NCI-H226 (cell line): ENCODE measurements at regions not wholly inside any gene's neighbourhood (a gene's known extent, or its start where the extent isn't known, plus 50 kb on each side); places are given as distances from the start of the nearest gene placed in this dataset.

Source experiments
- DNase-seq: peaks from one replicate; pipeline ENCODE4 v3.0.0-alpha.2; 2015

DNA sequence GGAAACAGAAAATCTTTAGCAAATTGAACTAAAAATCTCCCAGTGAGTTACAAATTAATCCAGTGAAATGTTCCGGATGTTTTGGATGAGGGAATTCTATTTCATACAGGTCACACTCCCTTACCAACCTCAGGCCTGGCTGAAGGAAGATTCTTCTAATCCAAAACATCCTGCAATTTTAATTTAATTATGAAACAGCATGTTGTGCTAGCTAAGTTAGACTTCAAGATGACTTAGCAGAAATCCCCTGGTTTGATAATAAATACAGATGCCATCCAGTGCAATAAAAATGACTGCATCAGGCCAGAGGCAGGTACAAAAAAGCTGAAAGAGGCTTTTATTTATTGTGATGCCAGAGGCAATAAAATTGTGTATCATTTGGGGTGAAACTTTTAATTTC is 96.7 kb upstream of the CLDN10 start:
- no peak for DNase-seq

DNA sequence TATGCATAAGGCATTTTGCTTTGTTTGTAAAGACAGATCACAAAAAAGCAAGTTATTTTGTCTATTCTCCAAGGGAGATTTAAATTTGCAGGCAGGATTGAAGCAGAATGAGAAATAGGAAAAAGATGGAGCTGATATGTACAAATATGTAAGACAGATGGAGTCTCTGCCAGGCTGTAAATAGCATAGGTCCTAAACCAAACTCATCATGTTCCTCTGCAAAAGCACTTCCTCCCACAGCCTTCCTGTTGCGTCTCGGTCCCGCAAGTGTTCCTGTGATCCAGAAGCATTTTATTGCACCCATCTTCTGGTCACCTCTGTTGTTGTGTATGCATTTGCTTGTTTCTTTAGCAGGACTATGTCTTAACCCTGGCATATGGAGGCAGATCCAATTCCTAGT is 95.7 kb upstream of the CLDN10 start:
- no peak for DNase-seq

DNA sequence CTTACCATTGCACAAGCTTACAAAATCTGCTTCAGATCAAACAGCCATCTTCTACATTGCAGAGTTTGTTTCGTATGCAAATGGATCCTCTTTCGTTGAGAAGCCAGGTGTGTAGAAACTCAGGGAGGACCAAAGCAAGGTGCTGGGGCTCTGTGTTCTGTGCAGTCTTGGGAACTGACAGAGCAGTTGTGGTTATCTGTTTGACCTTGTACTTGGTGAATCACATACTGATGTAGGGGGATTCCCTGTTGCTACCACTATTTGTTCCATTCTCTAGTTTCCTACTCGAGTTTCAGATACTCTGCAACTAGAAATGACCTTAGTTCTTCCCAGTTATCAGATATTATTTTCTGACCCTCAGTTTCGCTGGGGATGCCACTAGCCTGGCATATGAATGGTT is 95.2 kb upstream of the CLDN10 start:
- DNase-seq: no peak

DNA sequence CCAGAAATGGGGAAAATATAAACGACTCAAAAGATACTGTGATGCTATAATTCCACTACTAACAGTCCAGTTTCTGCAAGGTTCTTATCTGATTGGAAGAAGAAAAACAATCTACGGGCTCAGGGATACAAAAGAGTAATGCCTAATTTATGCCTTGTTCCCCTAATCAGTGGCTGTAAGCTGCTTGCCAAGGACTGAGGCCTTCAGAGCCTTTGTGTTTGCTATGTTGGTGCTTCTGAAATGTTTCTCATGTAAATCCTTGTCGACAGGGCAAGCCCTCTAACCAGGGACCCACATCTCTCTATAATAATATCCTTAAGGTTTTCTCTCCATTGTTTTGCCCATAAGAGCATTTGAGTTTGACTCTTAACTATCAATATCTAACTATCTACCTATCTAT is 89.7 kb upstream of the CLDN10 start:
- DNase-seq: no peak

DNA sequence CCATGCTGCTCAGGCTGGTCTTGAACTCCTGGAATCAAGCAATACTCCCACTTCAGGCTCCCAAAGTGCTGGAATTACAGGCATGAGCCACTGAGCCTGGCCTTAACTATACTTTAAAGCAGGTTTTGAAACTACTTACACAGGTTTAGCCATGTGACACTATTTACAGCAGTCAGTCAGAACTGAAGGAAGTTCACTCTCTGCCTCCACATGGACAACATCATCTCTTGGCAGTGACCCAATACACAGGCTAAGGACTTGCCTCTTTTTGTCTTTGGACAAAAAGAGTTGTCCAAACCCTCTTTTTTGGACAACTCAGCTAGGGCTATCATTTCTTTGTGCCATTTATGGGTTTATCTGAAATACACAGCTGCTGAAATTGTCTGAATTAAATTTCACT is 89.0 kb upstream of the CLDN10 start:
- no peak for DNase-seq

DNA sequence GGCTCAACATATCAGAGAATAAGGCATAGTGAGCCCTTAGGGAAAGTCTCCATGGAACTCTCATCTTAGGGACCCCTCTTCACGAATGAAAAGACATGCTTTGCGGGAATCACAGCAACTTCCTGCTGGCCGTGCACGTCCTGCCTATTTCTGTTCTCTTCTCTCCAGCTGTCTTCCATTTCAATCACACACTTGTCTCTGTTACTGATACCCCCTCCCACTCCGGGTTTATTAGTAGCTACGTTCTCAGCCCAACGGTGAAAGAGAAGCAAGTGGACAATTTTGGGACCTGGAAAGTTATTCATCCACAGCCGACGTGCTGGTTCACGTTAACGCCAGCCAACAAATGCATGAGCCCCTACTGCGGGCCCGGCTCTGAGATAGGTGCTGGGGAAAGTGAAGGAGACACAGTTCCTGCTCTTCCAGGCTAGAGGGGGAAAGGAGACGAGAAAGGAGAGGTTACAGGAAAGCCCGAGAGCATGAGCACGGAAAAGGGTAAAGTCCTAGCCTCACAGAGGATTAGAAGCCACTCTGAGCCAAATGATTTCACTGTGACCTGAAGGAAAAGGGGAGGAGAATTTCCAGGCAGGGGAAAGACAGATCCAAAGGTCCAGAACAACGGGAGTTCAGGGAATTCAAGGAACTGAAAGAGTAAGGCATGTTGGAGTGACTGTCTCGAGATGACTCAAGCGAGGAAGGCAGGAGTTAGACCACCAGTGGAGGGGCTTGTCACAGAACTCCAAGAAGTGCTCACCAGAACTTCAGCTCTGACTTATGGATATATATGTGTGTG is 81.8 kb upstream of the CLDN10 start:
- no peak for DNase-seq

DNA sequence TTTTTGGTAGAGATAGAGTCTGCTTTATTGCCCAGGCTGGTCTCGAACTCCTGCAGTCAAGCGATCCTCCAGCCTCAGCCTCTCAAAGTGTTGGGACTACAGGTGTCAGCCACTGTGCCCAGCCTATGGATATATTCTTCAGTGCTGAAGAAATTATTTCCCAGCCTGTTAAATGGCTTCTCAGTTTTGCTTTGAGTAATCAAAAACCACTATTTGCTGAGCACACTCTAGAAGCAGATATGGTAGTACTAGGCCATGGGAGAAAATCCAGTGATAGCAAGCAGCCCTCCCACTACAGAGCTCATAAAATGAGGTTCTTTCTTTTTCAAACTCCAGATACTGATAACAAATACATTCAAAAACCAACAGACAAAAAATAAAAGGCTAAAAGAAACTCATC is 80.6 kb upstream of the CLDN10 start:
- DNase-seq: no peak

DNA sequence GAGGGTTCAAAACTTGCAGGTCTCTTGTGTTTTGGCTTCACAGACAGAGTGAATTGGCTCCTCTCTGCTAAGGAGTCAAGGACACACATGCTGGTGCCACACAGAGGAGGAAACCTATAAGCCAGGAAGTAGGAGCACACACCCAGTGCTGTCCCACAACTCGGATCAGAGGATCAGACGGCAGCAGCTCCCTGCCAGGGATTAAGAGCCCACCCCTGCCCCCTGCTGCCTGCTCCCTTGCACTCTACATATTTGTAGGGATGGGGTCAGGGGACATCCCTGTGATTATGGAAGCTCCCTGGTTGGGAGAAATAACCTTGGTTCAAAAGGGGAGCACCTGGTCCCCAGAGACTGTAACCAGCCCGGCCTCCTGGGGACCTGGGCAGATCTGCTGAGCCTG is 77.5 kb upstream of the CLDN10 start:
- DNase-seq: no peak

DNA sequence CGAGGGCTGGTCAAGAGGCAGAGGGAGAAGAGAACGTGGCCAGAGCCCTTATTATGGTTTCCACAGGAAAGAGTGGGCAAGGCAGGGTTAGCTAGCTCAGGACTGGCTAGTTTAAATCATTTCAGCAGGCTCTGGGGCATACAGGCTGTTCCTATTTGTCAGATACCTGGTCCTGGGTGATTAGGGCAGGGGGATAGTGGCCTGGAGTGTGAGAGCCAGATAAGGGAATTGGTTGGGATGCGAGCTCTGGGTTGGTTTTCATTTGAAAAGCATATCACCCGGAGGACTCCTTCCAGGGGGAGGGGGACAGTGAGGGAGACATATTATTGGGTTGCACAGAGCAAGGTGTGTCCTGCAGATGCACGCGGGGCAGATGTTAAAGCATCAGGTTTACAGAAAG is 75.3 kb upstream of the CLDN10 start:
- DNase-seq: no peak

DNA sequence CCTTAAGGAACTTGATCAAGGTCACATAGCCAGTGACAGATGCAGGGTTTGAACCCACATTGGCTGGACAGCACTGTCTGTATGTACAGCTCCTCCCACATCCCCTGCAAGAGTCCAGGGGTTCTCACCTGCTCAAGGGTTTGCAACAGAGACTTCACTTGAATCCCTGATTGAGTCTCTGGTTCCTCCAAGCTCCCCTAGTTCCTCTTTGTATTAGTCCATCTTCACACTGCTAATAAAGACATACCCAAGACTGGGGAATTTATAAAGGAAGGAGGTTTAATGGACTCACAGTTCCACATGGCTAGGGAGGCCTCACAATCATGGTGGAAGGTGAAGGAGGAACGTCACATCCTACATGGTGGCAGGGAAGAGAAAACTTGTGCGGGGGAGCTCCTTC is 72.8 kb upstream of the CLDN10 start:
- DNase-seq: no peak

DNA sequence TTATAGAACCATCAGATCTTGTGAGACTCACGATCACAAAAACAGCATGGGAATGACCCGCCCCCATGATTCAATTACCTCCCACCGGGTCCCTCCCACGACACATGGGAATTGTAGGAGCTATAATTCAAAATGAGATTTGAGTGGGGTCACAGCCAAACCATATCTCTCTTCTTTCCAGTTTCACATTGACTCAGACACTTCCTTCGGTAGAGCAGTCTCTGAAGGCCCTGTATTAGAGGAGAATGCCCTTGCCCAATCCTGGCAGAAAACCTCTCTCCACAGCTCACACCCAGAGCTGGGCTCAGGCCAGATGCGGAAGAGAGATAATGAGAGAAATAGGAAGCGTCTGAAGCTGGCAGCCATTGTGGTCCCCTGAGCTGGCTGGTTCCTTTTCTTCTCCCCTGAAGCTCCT is 72.4 kb upstream of the CLDN10 start:
- peak; percentile 14 for DNase-seq

DNA sequence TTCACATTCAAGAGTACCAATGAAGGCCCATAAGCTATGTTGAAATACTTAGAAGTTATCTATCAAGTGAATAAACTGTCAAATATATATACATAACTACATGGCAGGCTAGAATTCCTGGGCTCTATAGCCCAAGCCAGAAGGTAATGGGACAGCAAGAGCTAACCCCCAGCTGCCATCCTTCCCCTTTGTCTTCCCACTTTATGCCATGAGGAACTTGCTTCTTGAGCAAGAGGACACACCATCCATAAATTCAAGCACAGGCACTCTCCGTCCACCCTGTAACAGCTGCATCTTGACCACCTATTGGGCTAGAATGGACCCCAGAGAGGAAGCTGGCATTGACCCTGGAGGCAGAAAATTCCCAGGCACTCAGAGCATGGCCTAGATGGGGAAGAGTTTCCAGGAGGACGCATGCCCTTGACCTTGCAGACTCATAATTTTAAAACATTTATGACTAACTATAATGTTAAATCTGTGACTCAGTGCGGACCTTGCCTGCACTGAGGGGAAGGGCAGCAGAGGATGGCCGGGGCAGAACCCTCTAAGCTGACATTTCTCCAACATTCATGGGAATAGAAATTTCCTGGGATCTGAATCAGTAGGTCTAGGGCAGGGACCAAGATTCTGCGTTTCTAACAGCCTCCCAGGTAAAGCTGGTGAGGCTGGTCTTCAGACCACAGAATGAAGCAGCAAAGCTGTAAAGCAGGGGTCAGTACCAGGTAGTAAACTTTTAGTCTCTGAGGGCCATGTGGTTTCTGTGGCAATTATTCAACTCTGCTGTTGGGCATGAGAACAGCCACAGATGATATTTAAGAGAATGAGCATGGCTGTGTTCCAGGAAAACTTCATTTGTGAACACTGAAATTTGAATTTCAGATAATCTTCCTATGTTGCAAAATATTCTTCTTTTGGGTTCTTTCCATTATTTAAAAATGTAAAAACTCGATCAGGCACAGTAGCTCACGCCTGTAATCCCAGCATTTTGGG is 71.4 kb upstream of the CLDN10 start:
- DNase-seq: no peak

DNA sequence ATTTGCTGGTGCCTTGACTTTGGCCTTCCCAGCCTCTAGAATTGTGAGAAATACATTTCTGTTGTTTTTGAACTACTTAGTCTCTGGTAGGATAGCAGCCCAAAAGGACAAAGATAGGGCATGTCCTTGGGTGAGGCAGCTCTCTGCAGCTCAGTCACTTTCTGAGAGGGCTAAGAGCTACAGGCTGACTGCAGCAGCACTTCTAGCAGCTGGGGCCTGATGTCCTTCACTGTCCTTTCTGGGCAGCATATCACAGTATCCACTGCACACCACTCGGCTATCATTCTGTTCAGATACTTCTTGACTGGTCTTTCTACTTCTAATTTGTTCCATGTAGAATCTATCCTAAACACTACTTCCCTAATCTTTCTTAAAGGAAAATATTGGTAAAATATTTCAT is 68.5 kb upstream of the CLDN10 start:
- DNase-seq: no peak

DNA sequence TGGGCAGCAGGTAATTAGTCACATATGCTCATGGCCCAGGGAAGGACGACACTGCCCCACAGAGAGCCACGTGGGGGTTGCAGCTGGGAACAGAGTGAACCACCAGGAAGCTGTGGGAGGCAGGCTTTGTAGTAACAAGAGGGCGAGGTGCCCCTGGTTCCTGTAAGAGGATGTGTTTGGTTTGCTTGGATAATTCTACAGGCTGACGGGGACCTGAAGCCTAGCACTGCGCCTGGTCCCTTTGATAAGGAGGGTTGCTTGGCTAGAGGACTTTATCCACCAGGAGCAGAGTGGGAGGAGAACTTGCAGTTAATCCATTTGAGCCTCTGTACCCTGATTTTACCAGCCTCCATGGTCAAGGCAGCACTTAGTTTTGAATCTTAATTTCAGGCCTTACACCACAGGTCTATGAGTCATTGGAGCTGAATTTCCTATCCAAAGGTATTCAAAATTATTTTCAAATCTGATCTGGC is 67.4 kb upstream of the CLDN10 start:
- peak; percentile 57 for DNase-seq

DNA sequence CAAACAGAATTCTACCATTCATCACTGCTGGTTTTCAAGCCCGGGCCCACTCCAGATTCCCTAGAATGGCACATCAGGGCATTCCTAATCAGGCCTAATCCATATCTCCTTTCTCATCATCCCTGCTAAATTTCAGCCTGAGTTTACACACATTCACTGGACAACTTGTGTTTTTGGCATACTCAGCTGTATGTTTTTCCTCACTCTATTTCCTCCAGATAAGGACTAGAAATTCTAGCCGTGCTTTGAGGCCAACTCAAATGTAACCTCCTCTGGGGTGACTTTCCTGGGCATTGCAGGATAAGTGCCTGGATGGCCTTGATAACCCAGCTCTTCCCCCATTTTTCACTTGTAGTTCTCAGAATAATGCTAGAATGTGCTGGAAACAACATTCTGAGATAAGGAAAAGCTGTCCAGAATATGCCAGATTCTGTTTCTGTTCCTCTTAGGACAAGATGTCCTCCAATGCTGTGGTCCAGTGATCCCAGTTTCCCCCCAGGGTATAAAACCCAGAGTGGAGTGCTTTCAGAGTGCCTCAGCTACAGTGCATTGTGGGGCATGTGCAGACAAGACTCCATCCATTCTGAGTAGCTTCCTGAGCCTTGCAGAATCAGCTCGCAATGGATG is 66.9 kb upstream of the CLDN10 start:
- no peak for DNase-seq

DNA sequence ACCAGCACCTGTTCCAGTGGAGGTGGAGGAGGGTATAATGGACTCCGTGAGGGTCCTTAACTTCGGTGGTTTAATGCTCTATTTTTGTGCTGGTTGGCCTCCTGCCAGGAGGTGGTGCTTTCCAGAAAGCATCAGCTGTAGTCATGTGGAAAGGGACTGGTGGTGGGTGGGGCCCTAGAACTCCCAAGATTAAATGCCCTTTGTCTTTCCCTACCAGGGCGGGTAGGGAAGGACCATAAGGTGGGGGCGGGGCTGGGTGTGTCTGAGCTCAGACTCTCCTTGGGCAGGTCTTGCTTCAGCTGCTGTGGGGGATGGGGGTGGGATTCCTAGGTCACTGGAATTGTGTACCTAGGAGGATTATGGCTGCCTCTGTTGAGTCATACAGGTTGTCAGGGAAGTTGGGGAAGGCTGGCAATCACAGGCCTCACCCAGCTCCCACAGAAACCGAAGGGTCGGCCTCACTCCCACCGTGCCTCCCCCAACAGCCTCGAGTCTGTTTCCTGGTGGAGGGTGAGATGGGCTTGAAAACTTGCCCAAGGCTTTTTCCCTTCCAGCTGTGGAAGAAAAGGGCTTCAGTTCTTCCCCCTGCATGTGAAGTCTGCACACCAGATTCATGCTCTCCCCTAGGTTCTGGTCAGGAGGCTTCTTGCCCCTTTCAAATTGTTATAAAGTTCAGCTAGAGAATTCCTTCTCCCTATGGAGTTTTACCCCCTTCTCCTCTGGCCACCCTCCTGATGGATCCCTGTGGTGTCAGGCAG is 60.3 kb upstream of the CLDN10 start:
- no peak for DNase-seq

DNA sequence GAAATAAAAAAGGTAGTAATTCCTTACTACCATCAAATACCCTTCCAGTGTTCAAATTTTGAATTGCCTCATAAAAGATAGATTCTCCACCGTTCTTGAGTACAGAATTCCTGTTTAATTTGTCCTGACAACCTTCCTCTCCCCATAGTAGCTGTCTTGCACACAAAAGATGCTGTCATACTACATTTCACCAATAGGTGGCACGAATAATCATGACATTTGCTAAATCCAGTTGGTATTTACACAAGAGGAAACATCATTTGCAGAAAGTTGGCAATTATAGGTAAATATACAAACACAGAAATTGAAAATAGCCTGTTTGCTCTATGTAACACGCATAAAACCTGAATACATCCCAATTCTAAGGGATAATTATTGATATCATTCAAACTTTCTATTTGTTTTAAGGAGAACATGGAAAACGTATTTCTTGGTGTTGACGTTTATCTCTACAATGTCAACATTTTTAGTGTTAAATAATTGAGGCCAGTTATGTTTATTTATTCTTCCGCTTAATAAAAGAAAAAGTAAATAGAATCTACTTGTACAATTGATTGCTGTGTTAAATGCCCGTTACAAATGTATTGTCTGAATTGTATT is 58.3 kb upstream of the CLDN10 start:
- DNase-seq: peak; percentile 31

DNA sequence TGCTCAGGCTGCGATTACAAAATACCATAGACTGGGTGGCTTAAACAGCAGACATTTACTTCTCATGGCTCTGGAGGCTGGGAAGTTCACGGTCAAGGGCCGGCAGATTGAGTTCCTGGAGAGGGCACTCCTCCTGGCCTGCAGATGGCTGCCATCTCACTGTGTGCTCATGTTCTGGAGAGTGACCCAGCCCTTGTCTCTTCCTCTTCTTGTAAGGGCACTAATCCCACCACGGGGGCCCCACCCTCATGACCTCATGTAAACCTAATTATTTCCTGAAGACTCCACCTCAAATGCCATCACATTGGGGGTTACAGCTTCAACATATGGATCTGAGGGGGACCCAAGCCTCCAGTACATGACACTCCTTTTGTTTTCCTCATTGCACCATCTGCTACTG is 56.0 kb upstream of the CLDN10 start:
- DNase-seq: no peak

DNA sequence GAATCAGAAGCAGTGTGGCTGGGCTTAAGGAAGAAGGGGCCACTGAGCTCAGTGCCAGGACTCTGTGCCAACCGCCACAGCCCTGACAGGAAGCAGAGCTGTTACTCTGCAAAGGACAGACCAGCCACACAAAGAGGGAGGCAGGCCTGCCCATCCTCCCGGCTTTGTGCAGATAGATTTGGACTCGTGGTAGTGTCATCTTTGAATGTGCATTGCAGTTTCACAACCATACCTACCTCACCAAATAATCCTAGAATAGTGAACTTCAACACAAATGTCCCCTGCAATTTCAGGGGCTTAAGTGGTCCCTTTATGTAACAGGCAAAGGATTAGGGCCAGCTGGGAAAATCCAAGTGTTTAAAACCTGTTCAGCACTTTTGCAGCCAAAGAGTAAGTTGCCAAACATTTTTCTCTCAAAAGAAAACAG is 55.1 kb upstream of the CLDN10 start:
- DNase-seq: no peak

DNA sequence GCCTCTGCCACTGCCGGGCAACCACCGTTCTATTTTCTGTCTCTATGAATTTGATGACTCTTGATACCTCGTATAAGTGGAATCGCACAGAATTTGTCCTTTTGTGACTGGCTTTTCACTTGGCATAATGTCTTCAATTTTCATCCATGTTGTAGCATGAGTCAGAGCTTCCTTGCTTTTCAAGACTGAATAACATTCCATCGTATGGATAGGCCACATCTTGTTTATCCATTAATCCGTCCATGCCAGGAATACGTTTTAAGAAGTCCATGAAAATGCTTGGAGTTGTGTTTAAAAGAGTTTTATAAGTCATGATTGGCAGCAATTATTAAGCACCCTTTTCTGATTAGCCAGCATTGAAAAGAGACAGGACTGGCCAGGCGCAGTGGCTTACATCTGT is 53.6 kb upstream of the CLDN10 start:
- DNase-seq: peak; percentile 4

DNA sequence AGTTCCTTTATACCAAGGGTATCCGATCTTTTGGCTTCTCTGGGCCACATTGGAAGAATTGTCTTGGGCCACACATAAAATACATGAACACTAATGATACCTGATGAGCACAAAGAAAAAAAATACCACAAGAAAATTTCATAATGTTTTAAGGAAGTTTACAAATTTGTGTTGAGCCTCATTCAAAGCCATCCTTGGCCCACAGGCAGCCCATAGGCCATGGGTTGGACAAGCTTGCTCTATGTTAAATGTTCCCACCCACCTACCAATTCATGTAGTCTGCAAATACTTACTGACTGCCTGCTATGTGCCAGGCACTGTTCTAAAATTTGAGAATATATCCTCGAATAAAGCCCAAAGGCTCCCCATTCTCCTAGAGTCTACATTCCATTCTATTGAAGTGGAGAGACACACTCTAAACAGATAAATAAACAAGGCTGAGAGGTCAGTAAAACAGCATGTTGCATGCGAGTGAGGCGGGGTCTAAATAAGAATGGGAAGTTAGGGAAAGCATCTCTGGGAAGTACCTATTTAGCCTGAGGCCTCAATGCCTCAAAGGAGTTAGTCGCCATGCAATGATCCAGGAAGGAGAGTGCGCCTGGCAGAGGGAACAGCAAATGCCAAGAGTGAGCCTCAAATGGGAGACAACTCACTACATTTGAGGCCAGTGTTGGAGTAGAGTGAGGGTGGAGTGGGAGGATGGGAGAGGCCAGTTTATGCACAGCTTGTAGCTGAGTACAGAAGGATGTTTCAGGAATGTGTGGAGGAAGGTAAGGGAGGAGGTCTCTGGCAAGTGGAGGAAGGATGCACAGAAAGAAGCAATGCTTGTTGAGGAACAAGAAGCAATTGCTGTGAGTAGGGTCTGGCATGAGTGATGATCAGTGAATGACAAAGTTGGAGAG is 52.5 kb upstream of the CLDN10 start:
- DNase-seq: peak; percentile 61
